Small intestine (tissue), 7 donors: ENCODE measurements at regions not wholly inside any gene's neighbourhood (a gene's known extent, or its start where the extent isn't known, plus 50 kb on each side); places are given as distances from the start of the nearest gene placed in this dataset.
"Not testable (repeated sequence)": the region's sequence is repeated elsewhere in the genome, so short reads cannot be mapped to it uniquely, and the experiment has no call there.

ENCODE experiments used
- DNase-seq, 2 donors: peaks; one replicate each; pipeline versions ENCODE4 v3.0.0 to v3.0.0-alpha.2; 2013
- FAIRE-seq: peaks from 2 replicates; lab custom pipeline; 2012; peaks lifted over from hg19 to GRCh38; lab: Jason Lieb, UNC
- H3K27ac ChIP-seq, 3 donors: one replicate each; pipeline ENCODE4 v1.5.1; 2013; ENCODE audit warnings: low read length in 2 of 3, mild to moderate bottlenecking in 2 of 3, control low read depth in 1 of 3, inconsistent platforms in 1 of 3, low read depth in 1 of 3, moderate library complexity in 1 of 3
- H3K27me3 ChIP-seq, 3 donors: one replicate each; pipeline ENCODE4 v1.6.1; 2013; ENCODE audit warnings: low read length in 3 of 3, inconsistent platforms in 1 of 3; ENCODE audit not compliant: control insufficient read depth in 3 of 3, insufficient read depth in 3 of 3
- H3K36me3 ChIP-seq, 3 donors: one replicate each; pipeline ENCODE4 v1.6.1; 2013; ENCODE audit warnings: low read length in 3 of 3, inconsistent platforms in 1 of 3, low read depth in 1 of 3, mild to moderate bottlenecking in 1 of 3, moderate library complexity in 1 of 3; ENCODE audit not compliant: control insufficient read depth in 3 of 3, insufficient read depth in 2 of 3
- H3K4me1 ChIP-seq, 3 donors: one replicate each; pipeline ENCODE4 v1.6.1; 2013; ENCODE audit warnings: low read length in 2 of 3, inconsistent platforms in 1 of 3, low read depth in 1 of 3, mild to moderate bottlenecking in 1 of 3, moderate library complexity in 1 of 3; ENCODE audit not compliant: control insufficient read depth in 3 of 3, insufficient read depth in 2 of 3
- H3K4me3 ChIP-seq, 3 donors: one replicate each; pipeline ENCODE4 v1.5.1; 2013; ENCODE audit warnings: low read length in 3 of 3, control low read depth in 1 of 3, inconsistent platforms in 1 of 3, low read depth in 1 of 3, mild to moderate bottlenecking in 1 of 3, moderate library complexity in 1 of 3
- H3K9me3 ChIP-seq, 2 donors: one replicate each; pipeline ENCODE4 v1.6.1; 2013; ENCODE audit warnings: low read depth in 1 of 2, low read length in 1 of 2; ENCODE audit not compliant: control insufficient read depth in 2 of 2, insufficient read depth in 1 of 2
- WGBS, 3 donors: extraction: QIAGEN DNeasy Blood & Tissue Kit; methylation state at CpG; one replicate each; pipeline ENCODE4 v1.1.7; 2013; 5-methylcytosine and 5-hydroxymethylcytosine counted together
- donor health status: healthy with polysubstance abuse.
- donor health status: control.
- donor health status: control.
- donor health status: Bipolar disorder and iron deficiency.
- donor health status: healthy.

DNA sequence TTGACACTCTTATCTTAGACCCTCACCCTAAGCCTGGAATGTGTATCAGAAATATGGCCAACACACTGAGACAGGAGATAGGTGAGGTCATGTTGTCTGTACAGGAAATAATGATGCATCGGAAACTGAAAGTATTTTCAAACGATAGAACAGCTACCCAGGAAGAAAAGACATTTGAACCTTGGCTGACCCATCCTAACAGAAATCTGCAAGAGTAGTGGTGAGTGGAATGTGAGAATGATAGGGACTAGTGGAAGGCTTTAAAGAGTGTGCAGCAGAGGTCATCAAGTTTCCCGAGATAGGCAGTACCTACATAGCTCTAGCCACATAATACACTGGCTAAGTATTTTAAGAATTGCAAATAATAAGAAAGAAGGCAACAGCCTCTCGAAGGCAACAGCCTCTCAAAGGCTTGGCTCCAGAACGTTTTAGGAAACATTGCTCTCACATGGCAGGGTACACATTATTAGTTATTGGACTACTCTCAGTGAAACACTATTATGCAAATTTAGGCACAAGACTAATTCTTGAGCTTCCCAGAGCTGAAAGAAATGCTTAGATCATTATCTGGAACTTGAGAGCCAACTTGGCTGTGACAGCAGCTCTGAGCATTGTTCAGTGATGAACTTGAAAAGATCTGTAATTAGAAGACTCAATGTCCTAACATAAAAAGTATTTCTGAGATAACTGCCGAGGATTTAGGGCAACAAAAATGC, 133.1 kb upstream of the FBXL7 start:
- no peaks in the 10 kb centered on the region for H3K9me3 ChIP-seq
- H3K4me1 ChIP-seq, result peaks cover 0 to 4% (median 0%) of the 10 kb centered on the region in 3 donors
- no peak overlapping the region for H3K27ac ChIP-seq
- FAIRE-seq (no peak), DNase-seq (no peak)
- H3K36me3 ChIP-seq, result no peaks in the 10 kb centered on the region
- 47 to 61% (median 57%) methylated on average over 6 of the region's 6 CpGs for WGBS, 3 donors
- H3K27me3 ChIP-seq, result no peaks in the 10 kb centered on the region
- no peak overlapping the region for H3K4me3 ChIP-seq

DNA sequence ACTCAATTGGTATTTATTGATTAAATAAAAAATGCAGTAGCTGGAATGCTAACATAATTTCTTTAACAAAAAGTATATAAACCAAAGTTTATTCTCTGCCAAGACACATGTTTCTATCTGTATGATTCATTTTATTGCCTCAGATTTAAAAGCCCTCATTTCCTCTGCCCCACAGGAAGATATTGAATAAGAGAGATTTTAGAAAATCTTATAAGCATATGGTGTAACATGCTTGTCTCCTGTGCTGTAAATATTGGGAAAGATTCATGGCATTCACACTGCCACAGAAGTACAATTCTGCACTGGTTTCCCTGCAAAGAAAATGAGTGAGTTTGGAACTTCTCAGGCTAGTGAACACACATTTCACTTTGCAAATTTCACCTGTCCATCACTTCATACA, 134.9 kb upstream of the FBXL7 start:
- H3K36me3 ChIP-seq, result no peaks in the 10 kb centered on the region
- H3K27me3 ChIP-seq, result no peaks in the 10 kb centered on the region
- H3K4me3 ChIP-seq, result no peak overlapping the region
- DNase-seq, result no peak
- no peak for FAIRE-seq
- no peaks in the 10 kb centered on the region for H3K9me3 ChIP-seq
- H3K4me1 ChIP-seq, result peaks cover 0 to 4% (median 0%) of the 10 kb centered on the region in 3 donors
- no peak overlapping the region for H3K27ac ChIP-seq

DNA sequence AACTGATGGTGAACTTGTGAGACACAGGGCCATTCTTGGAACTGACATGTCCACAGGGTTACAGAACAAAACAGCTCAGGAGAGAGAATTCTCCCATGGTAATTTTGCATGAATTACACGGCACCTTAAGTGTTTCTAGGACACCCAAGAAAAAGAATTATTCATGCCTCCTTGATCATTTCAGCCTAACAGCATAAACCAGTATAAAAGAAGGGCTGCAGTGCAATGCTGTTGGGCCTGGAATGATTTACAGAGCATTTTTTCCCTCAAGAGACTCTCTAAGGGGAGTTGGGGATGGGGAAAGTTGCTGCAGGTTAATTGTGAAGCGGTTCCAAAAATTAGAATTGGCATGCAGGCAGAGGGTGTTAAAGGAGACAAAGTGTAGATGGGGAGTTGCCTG, 136.4 kb upstream of the FBXL7 start:
- DNase-seq, result no peak
- FAIRE-seq, result no peak
- peaks cover 0 to 4% (median 0%) of the 10 kb centered on the region in 3 donors for H3K4me1 ChIP-seq
- no peaks in the 10 kb centered on the region for H3K27me3 ChIP-seq
- no peaks in the 10 kb centered on the region for H3K36me3 ChIP-seq
- no peak overlapping the region for H3K4me3 ChIP-seq
- WGBS, 3 donors, result 77 to 92% (median 85%) methylated on average over 2 of the region's 2 CpGs
- H3K9me3 ChIP-seq, result no peaks in the 10 kb centered on the region
- H3K27ac ChIP-seq, result no peak overlapping the region

DNA sequence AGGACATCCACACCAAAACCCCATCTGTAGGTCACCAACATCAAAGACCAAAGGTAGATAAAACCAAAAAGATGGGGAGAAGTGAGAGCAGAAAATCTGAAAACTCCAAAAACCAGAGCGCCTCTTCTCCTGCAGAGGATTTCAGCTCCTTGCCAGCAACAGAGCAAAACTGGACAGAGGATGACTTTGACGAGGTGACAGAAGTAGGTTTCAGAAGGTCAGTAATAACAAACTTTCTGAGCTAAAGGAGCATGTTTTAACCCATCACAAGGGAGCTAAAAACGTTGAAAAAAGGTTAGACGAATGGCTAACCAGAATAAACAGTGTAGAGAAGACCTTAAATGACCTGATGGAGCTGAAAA, 142.9 kb upstream of the FBXL7 start:
- not testable (repeated sequence) for FAIRE-seq, H3K4me3 ChIP-seq, H3K27me3 ChIP-seq, H3K4me1 ChIP-seq, H3K36me3 ChIP-seq, H3K9me3 ChIP-seq, H3K27ac ChIP-seq, DNase-seq
- WGBS, 3 donors, result 53 to 71% (median 58%) methylated on average over 4 of the region's 4 CpGs

DNA sequence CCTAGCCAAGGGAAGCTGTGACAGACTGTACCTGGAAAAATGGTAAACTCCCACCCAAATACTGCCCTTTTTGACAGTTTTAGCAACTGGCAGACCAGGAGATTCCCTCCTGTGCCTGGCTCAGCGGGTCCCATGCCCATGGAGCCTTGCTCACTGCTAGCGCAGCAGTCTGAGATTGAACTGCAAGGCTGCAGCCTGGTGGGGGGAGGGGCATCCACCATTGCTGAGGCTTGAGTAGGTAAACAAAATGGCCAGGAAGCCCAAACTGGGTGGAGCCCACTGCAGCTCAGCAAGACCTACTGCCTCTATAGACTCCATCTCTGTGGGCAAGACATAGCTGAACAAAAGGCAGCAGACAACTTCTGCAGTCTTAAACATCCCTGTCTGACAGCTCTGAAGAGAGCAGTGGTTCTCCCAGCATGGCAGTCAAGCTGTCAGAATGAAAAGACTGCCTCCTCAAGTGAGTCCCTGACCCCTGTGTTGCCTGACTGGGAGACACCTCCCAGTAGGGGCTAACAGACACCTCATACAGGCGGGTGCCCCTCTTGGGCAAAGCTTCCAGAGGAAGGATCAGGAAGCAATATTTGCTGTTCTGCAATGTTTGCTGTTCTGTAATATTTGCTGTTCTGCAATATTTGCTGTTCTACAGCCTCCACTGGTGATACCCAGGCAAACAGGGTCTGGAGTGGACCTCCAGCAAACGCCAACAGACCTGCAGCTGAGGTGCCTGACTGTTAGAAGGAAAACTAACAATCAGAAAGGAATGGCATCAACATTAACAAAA, 143.5 kb upstream of the FBXL7 start:
- not testable (repeated sequence) for H3K27me3 ChIP-seq, H3K9me3 ChIP-seq, H3K27ac ChIP-seq, FAIRE-seq, DNase-seq, H3K36me3 ChIP-seq, H3K4me1 ChIP-seq, H3K4me3 ChIP-seq
- WGBS, 3 donors, result 60 to 83% (median 72%) methylated on average over 4 of the region's 4 CpGs

DNA sequence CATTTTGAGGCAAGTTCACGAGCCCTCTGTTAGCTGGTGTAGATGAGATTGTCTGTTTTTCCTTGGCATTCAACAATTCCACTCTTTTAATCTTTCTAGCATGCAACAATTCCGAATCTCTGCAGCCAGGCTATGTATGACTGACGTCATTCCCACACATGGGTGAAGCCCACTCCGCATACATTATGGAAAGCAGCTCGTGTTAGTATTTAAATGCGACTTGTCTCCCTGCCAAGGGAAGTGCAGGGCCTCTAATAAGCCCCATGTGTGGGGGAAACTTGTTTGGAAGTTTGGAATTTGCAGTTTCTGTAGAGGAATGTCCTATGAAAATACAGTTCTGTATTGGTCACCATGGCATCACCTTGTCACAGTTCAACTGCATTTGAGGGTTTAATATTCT, 146.0 kb upstream of the FBXL7 start:
- DNase-seq, result no peak
- no peak for FAIRE-seq
- no peak overlapping the region for H3K27ac ChIP-seq
- H3K27me3 ChIP-seq, result no peaks in the 10 kb centered on the region
- H3K4me3 ChIP-seq, result no peak overlapping the region
- WGBS, 3 donors, result 49 to 63% (median 58%) methylated on average over 6 of the region's 6 CpGs
- H3K9me3 ChIP-seq, result no peaks in the 10 kb centered on the region
- no peaks in the 10 kb centered on the region for H3K36me3 ChIP-seq
- H3K4me1 ChIP-seq, result no peaks in the 10 kb centered on the region

DNA sequence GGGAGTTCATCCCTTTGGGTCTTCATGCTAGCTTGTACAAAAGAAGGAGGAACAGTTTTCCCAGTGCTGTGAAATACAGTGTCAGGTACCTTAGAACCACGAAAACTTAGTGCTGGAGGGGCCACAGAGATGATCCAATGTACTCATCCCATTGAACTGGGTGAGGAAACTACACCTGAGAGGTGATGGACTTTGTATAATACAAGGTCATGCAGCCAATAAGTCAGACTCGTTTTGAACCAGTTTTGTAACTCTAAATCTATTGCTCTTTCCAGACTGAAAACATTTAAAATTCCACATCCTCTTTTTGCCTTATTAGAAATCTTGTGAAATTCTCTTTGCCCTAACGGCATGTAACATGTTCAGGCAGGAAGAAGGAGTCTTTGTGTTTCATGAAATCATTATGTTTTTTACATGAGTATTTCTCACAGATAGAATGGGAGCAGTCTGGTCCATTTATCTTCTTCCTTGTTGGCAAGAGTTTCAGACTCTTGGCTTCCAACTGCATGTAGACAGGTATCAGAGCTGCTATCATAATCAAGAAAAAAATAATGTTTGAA, 146.8 kb upstream of the FBXL7 start:
- H3K4me1 ChIP-seq, result no peaks in the 10 kb centered on the region
- no peak overlapping the region for H3K27ac ChIP-seq
- no peak overlapping the region for H3K4me3 ChIP-seq
- FAIRE-seq (no peak), DNase-seq (no peak)
- no peaks in the 10 kb centered on the region for H3K9me3 ChIP-seq
- 35 to 57% (median 38%) methylated on average over 3 of the region's 3 CpGs for WGBS, 3 donors
- H3K36me3 ChIP-seq, result no peaks in the 10 kb centered on the region
- H3K27me3 ChIP-seq, result no peaks in the 10 kb centered on the region

DNA sequence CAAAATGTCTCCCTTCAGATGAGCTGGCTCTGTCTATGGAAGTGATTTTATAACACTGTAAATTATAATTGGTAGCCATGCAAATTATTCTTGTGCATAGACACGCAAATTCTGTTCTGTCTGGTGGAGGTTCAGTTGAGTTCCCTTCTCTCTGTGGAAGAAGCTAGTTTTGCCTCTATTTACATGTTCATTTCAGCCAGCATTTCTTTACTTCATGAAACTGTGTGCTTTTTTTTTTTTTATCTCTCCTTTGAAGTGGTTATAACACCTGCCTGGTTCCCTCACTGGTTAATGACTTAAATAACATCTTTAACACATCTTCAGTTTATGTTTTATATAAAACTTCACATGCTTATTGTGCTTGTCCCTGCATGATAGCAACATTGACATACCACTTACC, 149.4 kb upstream of the FBXL7 start:
- DNase-seq, result no peak
- Histone ChIP-seq H3K27me3 (no peaks in the 10 kb centered on the region), H3K9me3 (no peaks in the 10 kb centered on the region), H3K4me3 (no peak overlapping the region), H3K4me1 (no peaks in the 10 kb centered on the region), H3K36me3 (no peaks in the 10 kb centered on the region), H3K27ac (no peak overlapping the region)
- WGBS, 3 donors, result 83 to 91% (median 90%) methylated on average over 1 of the region's 1 CpG
- FAIRE-seq, result no peak
